ENCODE measurements at regions not wholly inside any gene's neighbourhood (a gene's known extent, or its start where the extent isn't known, plus 50 kb on each side); places are given as distances from the start of the nearest gene placed in this dataset.

DNA sequence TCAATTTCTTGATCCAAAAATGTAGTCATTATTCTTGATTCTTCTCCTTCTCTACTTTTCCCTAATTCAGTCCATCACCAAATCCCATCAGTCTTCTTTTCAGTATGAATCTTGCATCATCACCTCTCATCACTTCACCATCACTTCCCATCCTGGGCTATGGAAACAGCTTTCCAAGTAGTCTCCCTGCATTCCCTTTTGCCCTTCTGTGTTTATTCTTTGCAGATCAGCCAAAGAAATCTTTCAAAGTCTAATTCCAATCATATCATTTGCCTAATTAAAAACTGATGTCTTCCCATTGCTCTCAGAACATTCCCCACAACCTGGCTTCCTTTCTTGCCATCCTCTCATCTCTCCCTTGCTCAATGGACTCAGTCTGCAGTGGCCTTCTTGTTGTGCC is 201.7 kb upstream of the ADAMTS3 start:
- TF ChIP-seq POLR2AphosphoS5 (IDR thresholded peaks at IDR 0.05; ENCODE audit: borderline replicate concordance, low read depth, low read length) (no peak), EZH2 (IDR thresholded peaks at IDR 0.05) (no peak), FOXP2 (optimal IDR thresholded peaks at IDR 0.05; ENCODE audit: control extremely low read depth, extremely low read length, insufficient read depth) (no peak)

Measured in SK-N-MC (cell line).